SK-N-SH (cell line): ENCODE measurements at regions not wholly inside any gene's neighbourhood (a gene's known extent, or its start where the extent isn't known, plus 50 kb on each side); places are given as distances from the start of the nearest gene placed in this dataset.

ENCODE experiments used
- CTCF ChIA-PET: fragments of 300-600, 350-600 bp; formaldehyde crosslinking; extraction: SDS; loops from one replicate; lab custom pipeline; 2021; lab: Yijun Ruan, JAX
- POLR2A ChIA-PET: fragments of 350-600 bp; sonication (Branson Sonifier 250); formaldehyde crosslinking; extraction: SDS; loops from one replicate; lab custom pipeline; 2020; ENCODE audit warnings: antibody characterized with exemption, inconsistent platforms; lab: Yijun Ruan, JAX
- DNase-seq: peaks from one replicate; pipeline ENCODE4 v3.0.0; 2012
- H2AFZ ChIP-seq: fragments of 200-600 bp; sonication (generic); 2 replicates; pipeline ENCODE4 v1.8.1; 2016; ENCODE audit warnings: antibody characterized with exemption, mild to moderate bottlenecking, low read depth
- H3F3A ChIP-seq: fragments of 200-600 bp; sonication (generic); replicated peaks from 2 replicates; pipeline ENCODE3; 2016; ENCODE audit warnings: antibody characterized with exemption, mild to moderate bottlenecking; ENCODE audit not compliant: insufficient read depth
- H3K27ac ChIP-seq, 2 experiments: fragments of 200-500 bp in 1 of 2; fragments of 200-600 bp in 1 of 2; sonication (Bioruptor generic) in 1 of 2; sonication (generic), shearing (Covaris generic) in 1 of 2; 2 replicates each; pipeline versions ENCODE4 v1.5.1 to v1.6.1; 2014 to 2016; ENCODE audit warnings: low read depth in 2 of 2, inconsistent platforms in 1 of 2, low read length in 1 of 2, mild to moderate bottlenecking in 1 of 2, mixed read lengths in 1 of 2
- H3K27me3 ChIP-seq: fragments of 200-600 bp; sonication (generic), shearing (Covaris generic); 2 replicates; pipeline ENCODE4 v1.6.1; 2016; ENCODE audit warnings: mixed run types; ENCODE audit not compliant: insufficient read depth
- H3K36me3 ChIP-seq, 2 experiments: fragments of 200-500 bp in 1 of 2; fragments of 200-600 bp in 1 of 2; sonication (Bioruptor generic) in 1 of 2; sonication (generic) in 1 of 2; replicated peaks in 1 of 2; 2 replicates each; pipeline versions ENCODE3 to v1.5.1; 2014 to 2016; ENCODE audit warnings: low read length in 1 of 2, mild to moderate bottlenecking in 1 of 2; ENCODE audit not compliant: insufficient read depth in 2 of 2, control insufficient read depth in 1 of 2
- H3K4me1 ChIP-seq, 2 experiments: fragments of 200-500 bp in 1 of 2; fragments of 200-600 bp in 1 of 2; sonication (Bioruptor generic) in 1 of 2; sonication (generic), shearing (Covaris generic) in 1 of 2; 2 replicates each; pipeline versions ENCODE4 v1.5.1 to v1.6.1; 2014 to 2016; ENCODE audit warnings: low read depth in 1 of 2, low read length in 1 of 2, mixed run types in 1 of 2; ENCODE audit not compliant: insufficient read depth in 2 of 2, control insufficient read depth in 1 of 2
- H3K4me2 ChIP-seq: fragments of 200-600 bp; sonication (generic), shearing (Covaris generic); 2 replicates; pipeline ENCODE4 v1.6.1; 2017; ENCODE audit warnings: mixed run types
- H3K4me3 ChIP-seq, 2 experiments: fragments of 200-500 bp in 1 of 2; fragments of 200-600 bp in 1 of 2; sonication (Bioruptor generic) in 1 of 2; sonication (generic), shearing (Covaris generic) in 1 of 2; 2 replicates each; pipeline versions ENCODE4 v1.5.1 to v1.8.1; 2014 to 2016; ENCODE audit warnings: low read depth in 2 of 2, inconsistent platforms in 1 of 2, low read length in 1 of 2, mild to moderate bottlenecking in 1 of 2, mixed read lengths in 1 of 2, moderate library complexity in 1 of 2
- H3K79me2 ChIP-seq: fragments of 200-600 bp; sonication (generic); 2 replicates; pipeline ENCODE4 v1.8.1; 2017; ENCODE audit warnings: mild to moderate bottlenecking; ENCODE audit not compliant: insufficient read depth
- H3K9ac ChIP-seq: fragments of 200-600 bp; sonication (generic); 2 replicates; pipeline ENCODE4 v1.6.1; 2017; ENCODE audit warnings: mixed run types
- H3K9me2 ChIP-seq: fragments of 200-600 bp; sonication (generic); 2 replicates; pipeline ENCODE4 v1.6.1; 2017; ENCODE audit warnings: mixed run types
- H3K9me3 ChIP-seq: fragments of 200-600 bp; sonication (generic); 2 replicates; pipeline ENCODE4 v1.6.1; 2017; ENCODE audit warnings: mixed run types, mild to moderate bottlenecking, moderate library complexity
- H4K20me1 ChIP-seq: fragments of 200-600 bp; sonication (generic); 2 replicates; pipeline ENCODE4 v1.6.1; 2017; ENCODE audit warnings: mild to moderate bottlenecking, mixed run types; ENCODE audit not compliant: insufficient read depth
- CHD2 ChIP-seq: fragments of 150-350 bp; IDR thresholded peaks from 2 replicates; pipeline ENCODE4 v1.6.1; 2018; ENCODE audit warnings: low read length; ENCODE audit not compliant: partially characterized antibody
- EP300 ChIP-seq, 2 experiments: IDR thresholded peaks; 2 replicates each; pipeline versions ENCODE4 v1.4.0 to v1.6.1; 2012; ENCODE audit warnings: borderline replicate concordance in 1 of 2, low read depth in 1 of 2, low read length in 1 of 2
- EZH2phosphoT487 ChIP-seq: fragments of 200-600 bp; sonication (generic); IDR thresholded peaks from 2 replicates; pipeline ENCODE4 v1.6.1; 2017; ENCODE audit warnings: low read depth, mixed run types, mild to moderate bottlenecking, antibody characterized with exemption, moderate library complexity, borderline replicate concordance
- GATA2 ChIP-seq: sonication (generic); formaldehyde crosslinking; IDR thresholded peaks from 2 replicates; pipeline ENCODE4 v1.5.0; 2020; ENCODE audit warnings: mild to moderate bottlenecking, missing genetic modification reagents
- MAX ChIP-seq: IDR thresholded peaks from 2 replicates; pipeline ENCODE4 v1.4.0; 2012; ENCODE audit warnings: low read depth
- MXI1 ChIP-seq: IDR thresholded peaks from 2 replicates; pipeline ENCODE4 v1.6.1; 2012; ENCODE audit warnings: mild to moderate bottlenecking, low read depth, low read length, improper control_type of control experiment
- PBX3 ChIP-seq: IDR thresholded peaks from 2 replicates; pipeline ENCODE4; 2012
- RAD21 ChIP-seq: IDR thresholded peaks from 2 replicates; pipeline ENCODE4 v1.6.1; 2012; ENCODE audit warnings: mild to moderate bottlenecking, low read length
- RXRA ChIP-seq: IDR thresholded peaks from 2 replicates; pipeline ENCODE4 v1.4.0; 2012; ENCODE audit warnings: low read depth, mild to moderate bottlenecking, borderline replicate concordance
- TAF1 ChIP-seq: IDR thresholded peaks from 2 replicates; pipeline ENCODE4 v1.6.1; 2012; ENCODE audit warnings: low read depth, mild to moderate bottlenecking, low read length, moderate library complexity, borderline replicate concordance
- TEAD4 ChIP-seq: IDR thresholded peaks from 2 replicates; pipeline ENCODE4 v1.4.0; 2012; ENCODE audit warnings: mild to moderate bottlenecking, borderline replicate concordance; ENCODE audit not compliant: insufficient read depth
- USF1 ChIP-seq: IDR thresholded peaks from 2 replicates; pipeline ENCODE4 v1.4.0; 2012; ENCODE audit warnings: low read depth, borderline replicate concordance
- USF2 ChIP-seq: fragments of 150-350 bp; IDR thresholded peaks from 2 replicates; pipeline ENCODE4 v1.6.1; 2017; ENCODE audit warnings: antibody characterized with exemption, low read length, low read depth, borderline replicate concordance
- YY1 ChIP-seq: IDR thresholded peaks from 2 replicates; pipeline ENCODE4 v1.4.0; 2012; ENCODE audit warnings: low read depth, mild to moderate bottlenecking
- WGBS: methylation state at CpG from one replicate; pipeline ENCODE4 v1.1.6; 2017; ENCODE audit warnings: low lambda C conversion rate; 5-methylcytosine and 5-hydroxymethylcytosine counted together

- DNase-seq, result no peak
- Histone ChIP-seq H3F3A (no peaks in the 10 kb centered on the region), H3K27ac (no peak overlapping the region), H4K20me1 (no peaks in the 10 kb centered on the region), H3K9me3 (no peaks in the 10 kb centered on the region), H3K36me3 (no peaks in the 10 kb centered on the region), H2AFZ (no peak overlapping the region), H3K4me3 (no peak overlapping the region), H3K4me1 (peaks cover 0 to 14% of the 10 kb centered on the region in 2 experiments; a peak in 1 of 4 replicates), H3K9me2 (no peaks in the 10 kb centered on the region), H3K9ac (no peak overlapping the region), H3K27me3 (no peaks in the 10 kb centered on the region), H3K4me2 (no peak overlapping the region), H3K79me2 (no peaks in the 10 kb centered on the region)
- POLR2A ChIA-PET, result no interaction called here
- CTCF ChIA-PET, result interaction anchor here (1.4 kb wide), 1 partner anchor 9 kb away, joined by 3 read pairs; no protein-coding TSS in a partner anchor
- WGBS, result 89% methylated on average over 3 of the region's 3 CpGs
- TF ChIP-seq USF1, result no peak
- no peak for TF ChIP-seq MXI1
- no peak for TF ChIP-seq USF2
- TF ChIP-seq RAD21, result no peak
- no peak for TF ChIP-seq PBX3
- TF ChIP-seq YY1, result no peak
- no peak for TF ChIP-seq MAX
- TF ChIP-seq EP300 (IDR thresholded peaks at IDR 0.05; ENCODE audit: borderline replicate concordance in 1 of 2, low read depth in 1 of 2, low read length in 1 of 2), result no peak
- TF ChIP-seq TEAD4, result no peak
- TF ChIP-seq TAF1, result no peak
- TF ChIP-seq CHD2, result no peak
Observed at GRCh38 chr13:99059498-99060075, 81.7 kb upstream of the DOCK9 start.

GRCh38 chr13:99061411-99061810, 83.5 kb upstream of the DOCK9 start:
- WGBS, result 79% methylated on average over 4 of the region's 4 CpGs
- DNase-seq, result no peak
- H3K36me3 ChIP-seq, result no peaks in the 10 kb centered on the region
- no peaks in the 10 kb centered on the region for H3K9me2 ChIP-seq
- H3K27ac ChIP-seq, result no peak overlapping the region
- ChIA-PET POLR2A (no interaction called here), CTCF (no interaction called here)
- H3K27me3 ChIP-seq, result no peaks in the 10 kb centered on the region
- H3K4me1 ChIP-seq, result peaks cover 0 to 13% of the 10 kb centered on the region in 2 experiments; a peak in 1 of 4 replicates
- no peak overlapping the region for H3K4me3 ChIP-seq
- no peak overlapping the region for H3K4me2 ChIP-seq
- H3F3A ChIP-seq, result no peaks in the 10 kb centered on the region
- TF ChIP-seq RXRA (no peak), GATA2 (no peak), CHD2 (no peak), EP300 (IDR thresholded peaks at IDR 0.05; ENCODE audit: borderline replicate concordance in 1 of 2, low read depth in 1 of 2, low read length in 1 of 2) (no peak), EZH2phosphoT487 (no peak), MAX (no peak)
- no peaks in the 10 kb centered on the region for H3K79me2 ChIP-seq
- no peaks in the 10 kb centered on the region for H3K9me3 ChIP-seq
- no peak overlapping the region for H2AFZ ChIP-seq
- H4K20me1 ChIP-seq, result no peaks in the 10 kb centered on the region
- H3K9ac ChIP-seq, result no peak overlapping the region
